WTC11 (cell line): ENCODE measurements at regions not wholly inside any gene's neighbourhood (a gene's known extent, or its start where the extent isn't known, plus 50 kb on each side); places are given as distances from the start of the nearest gene placed in this dataset.

Source experiments
- ATAC-seq: fragments of 200-7000 bp; cut with Tn5 transposase; 2 replicates; pipeline ENCODE4 v1.10.0; 2021; ENCODE audit warnings: mild to moderate bottlenecking, moderate library complexity
- CTCF ChIA-PET: fragments of 300-600 bp; sonication (Branson Sonifier 250); formaldehyde crosslinking; loops from one replicate; lab custom pipeline; 2021; ENCODE audit warnings: antibody characterized with exemption; lab: Charles Lee
- POLR2A ChIA-PET: fragments of 350-600 bp; sonication (Branson Sonifier 250); formaldehyde crosslinking; loops from one replicate; lab custom pipeline; 2021; ENCODE audit warnings: antibody characterized with exemption; lab: Charles Lee
- DNase-seq: peaks from one replicate; pipeline ENCODE4 v3.0.0; 2021; ENCODE audit warnings: low spot score
- H3K27ac Mint-ChIP-seq: 2 replicates; pipeline ENCODE4 v1.8.0; 2021; ENCODE audit warnings: mixed read lengths
- H3K27me3 Mint-ChIP-seq: 2 replicates; pipeline ENCODE4 v1.8.0; 2021; ENCODE audit warnings: low read depth, mild to moderate bottlenecking, moderate library complexity, mixed read lengths
- H3K36me3 Mint-ChIP-seq: 2 replicates; pipeline ENCODE4 v1.8.0; 2021; ENCODE audit warnings: mixed read lengths
- H3K4me1 Mint-ChIP-seq: 2 replicates; pipeline ENCODE4 v1.8.0; 2022; ENCODE audit warnings: mixed read lengths
- H3K4me3 Mint-ChIP-seq: 2 replicates; pipeline ENCODE4 v1.8.0; 2021; ENCODE audit warnings: mild to moderate bottlenecking, moderate library complexity, mixed read lengths
- H3K9me3 Mint-ChIP-seq: 2 replicates; pipeline ENCODE4 v1.8.0; 2021; ENCODE audit warnings: mixed read lengths
- AFF4 ChIP-seq: sonication (generic); formaldehyde crosslinking; IDR thresholded peaks from 2 replicates; pipeline ENCODE4 v1.8.1; 2023; ENCODE audit warnings: mild to moderate bottlenecking, missing genetic modification reagents, borderline replicate concordance
- CBFB ChIP-seq: sonication (generic); formaldehyde crosslinking; IDR thresholded peaks from 2 replicates; pipeline ENCODE4 v1.8.1; 2022; ENCODE audit warnings: mild to moderate bottlenecking, low read depth, missing genetic modification reagents
- CREM ChIP-seq: sonication (generic); formaldehyde crosslinking; IDR thresholded peaks from 2 replicates; pipeline ENCODE4 v1.8.1; 2022; ENCODE audit warnings: mild to moderate bottlenecking, missing genetic modification reagents, moderate library complexity
- CTCF ChIP-seq: fragments of 200-600 bp; IDR thresholded peaks from 2 replicates; pipeline ENCODE4 v1.8.0; 2022; ENCODE audit warnings: antibody characterized with exemption
- EMX1 ChIP-seq: fragments of 250-450 bp; sonication (Bioruptor Pico); IDR thresholded peaks from 2 replicates; pipeline ENCODE4 v1.8.0; 2021; ENCODE audit warnings: mild to moderate bottlenecking
- HMGA2 ChIP-seq: fragments of 250-450 bp; sonication (Bioruptor Pico); IDR thresholded peaks from 2 replicates; pipeline ENCODE4 v1.4.0; 2021; ENCODE audit warnings: mild to moderate bottlenecking, moderate library complexity
- JAZF1 ChIP-seq: fragments of 250-450 bp; sonication (Bioruptor Pico); IDR thresholded peaks from 2 replicates; pipeline ENCODE4 v1.9.0; 2021; ENCODE audit warnings: moderate library complexity, mild to moderate bottlenecking, inconsistent platforms
- JUN ChIP-seq: sonication (generic); formaldehyde crosslinking; IDR thresholded peaks from 2 replicates; pipeline ENCODE4 v1.8.0; 2023; ENCODE audit warnings: mild to moderate bottlenecking, missing genetic modification reagents
- KAT7 ChIP-seq: sonication (generic); formaldehyde crosslinking; IDR thresholded peaks from 2 replicates; pipeline ENCODE4 v1.8.1; 2023; ENCODE audit warnings: missing genetic modification reagents, mild to moderate bottlenecking, borderline replicate concordance
- NR3C1 ChIP-seq: sonication (generic); formaldehyde crosslinking; conservative IDR thresholded peaks from 2 replicates; pipeline ENCODE4 v1.8.1; 2023; ENCODE audit warnings: low read depth, mild to moderate bottlenecking, missing genetic modification reagents
- OVOL2 ChIP-seq: fragments of 250-450 bp; sonication (Bioruptor Pico); IDR thresholded peaks from 2 replicates; pipeline ENCODE4 v1.9.0; 2021; ENCODE audit warnings: mild to moderate bottlenecking, borderline replicate concordance
- RORB ChIP-seq: fragments of 250-450 bp; sonication (Bioruptor Pico); IDR thresholded peaks from 2 replicates; pipeline ENCODE4 v1.9.0; 2021; ENCODE audit warnings: mild to moderate bottlenecking
- SMAD4 ChIP-seq: sonication (generic); formaldehyde crosslinking; IDR thresholded peaks from 2 replicates; pipeline ENCODE4 v1.8.0; 2022; ENCODE audit warnings: mild to moderate bottlenecking, missing genetic modification reagents
- USF2 ChIP-seq: sonication (generic); formaldehyde crosslinking; IDR thresholded peaks from 2 replicates; pipeline ENCODE4 v1.8.1; 2023; ENCODE audit warnings: mild to moderate bottlenecking, missing genetic modification reagents, moderate library complexity
- ZBTB21 ChIP-seq: sonication (generic); formaldehyde crosslinking; IDR thresholded peaks from 2 replicates; pipeline ENCODE4 v1.8.1; 2023; ENCODE audit warnings: mild to moderate bottlenecking, missing genetic modification reagents, borderline replicate concordance
- ZMAT4 ChIP-seq: fragments of 250-450 bp; sonication (Bioruptor Pico); IDR thresholded peaks from 2 replicates; pipeline ENCODE4 v1.9.0; 2021; ENCODE audit warnings: mild to moderate bottlenecking
- ZNF219 ChIP-seq: sonication (generic); formaldehyde crosslinking; IDR thresholded peaks from 2 replicates; pipeline ENCODE4 v1.8.0; 2023; ENCODE audit warnings: missing genetic modification reagents, mild to moderate bottlenecking, borderline replicate concordance
- ZNF263 ChIP-seq: sonication (generic); formaldehyde crosslinking; IDR thresholded peaks from 2 replicates; pipeline ENCODE4 v1.8.1; 2022; ENCODE audit warnings: low read depth, mild to moderate bottlenecking, moderate library complexity, missing genetic modification reagents
- ZNF396 ChIP-seq: fragments of 250-450 bp; sonication (Bioruptor Pico); IDR thresholded peaks from 2 replicates; pipeline ENCODE4 v1.8.0; 2021; ENCODE audit warnings: mild to moderate bottlenecking, moderate library complexity, borderline replicate concordance
- ZSCAN18 ChIP-seq: fragments of 250-450 bp; sonication (Bioruptor Pico); IDR thresholded peaks from 2 replicates; pipeline ENCODE4 v2.1.2; 2022; ENCODE audit warnings: mild to moderate bottlenecking, moderate library complexity
- TF ChIP-seq, protein P1 (sequence below): sonication (generic); formaldehyde crosslinking; conservative IDR thresholded peaks from 2 replicates; pipeline ENCODE4 v1.8.1; 2023; ENCODE audit warnings: mild to moderate bottlenecking, low read depth, missing genetic modification reagents, moderate library complexity
- TF ChIP-seq, protein P2 (sequence below): fragments of 250-450 bp; sonication (Bioruptor Pico); IDR thresholded peaks from 2 replicates; pipeline ENCODE4 v1.8.0; 2021; ENCODE audit warnings: mild to moderate bottlenecking
- TF ChIP-seq, protein P3 (sequence below): fragments of 250-450 bp; sonication (Bioruptor Pico); IDR thresholded peaks from 2 replicates; pipeline ENCODE4 v1.9.0; 2021; ENCODE audit warnings: mild to moderate bottlenecking

GRCh38 chr5:143970159-143970558 lies 158.2 kb downstream of the HMHB1 start (continued):
- TF ChIP-seq, protein P1, sequence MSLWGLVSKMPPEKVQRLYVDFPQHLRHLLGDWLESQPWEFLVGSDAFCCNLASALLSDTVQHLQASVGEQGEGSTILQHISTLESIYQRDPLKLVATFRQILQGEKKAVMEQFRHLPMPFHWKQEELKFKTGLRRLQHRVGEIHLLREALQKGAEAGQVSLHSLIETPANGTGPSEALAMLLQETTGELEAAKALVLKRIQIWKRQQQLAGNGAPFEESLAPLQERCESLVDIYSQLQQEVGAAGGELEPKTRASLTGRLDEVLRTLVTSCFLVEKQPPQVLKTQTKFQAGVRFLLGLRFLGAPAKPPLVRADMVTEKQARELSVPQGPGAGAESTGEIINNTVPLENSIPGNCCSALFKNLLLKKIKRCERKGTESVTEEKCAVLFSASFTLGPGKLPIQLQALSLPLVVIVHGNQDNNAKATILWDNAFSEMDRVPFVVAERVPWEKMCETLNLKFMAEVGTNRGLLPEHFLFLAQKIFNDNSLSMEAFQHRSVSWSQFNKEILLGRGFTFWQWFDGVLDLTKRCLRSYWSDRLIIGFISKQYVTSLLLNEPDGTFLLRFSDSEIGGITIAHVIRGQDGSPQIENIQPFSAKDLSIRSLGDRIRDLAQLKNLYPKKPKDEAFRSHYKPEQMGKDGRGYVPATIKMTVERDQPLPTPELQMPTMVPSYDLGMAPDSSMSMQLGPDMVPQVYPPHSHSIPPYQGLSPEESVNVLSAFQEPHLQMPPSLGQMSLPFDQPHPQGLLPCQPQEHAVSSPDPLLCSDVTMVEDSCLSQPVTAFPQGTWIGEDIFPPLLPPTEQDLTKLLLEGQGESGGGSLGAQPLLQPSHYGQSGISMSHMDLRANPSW: no peak
- TF ChIP-seq JAZF1: no peak
- no peak for TF ChIP-seq CTCF
- no peak for TF ChIP-seq OVOL2 (CRISPR knock-in tag)
- no peak for TF ChIP-seq RORB (CRISPR knock-in tag)
- TF ChIP-seq SMAD4: no peak
- no peak for TF ChIP-seq ZNF396 (CRISPR knock-in tag)

DNA sequence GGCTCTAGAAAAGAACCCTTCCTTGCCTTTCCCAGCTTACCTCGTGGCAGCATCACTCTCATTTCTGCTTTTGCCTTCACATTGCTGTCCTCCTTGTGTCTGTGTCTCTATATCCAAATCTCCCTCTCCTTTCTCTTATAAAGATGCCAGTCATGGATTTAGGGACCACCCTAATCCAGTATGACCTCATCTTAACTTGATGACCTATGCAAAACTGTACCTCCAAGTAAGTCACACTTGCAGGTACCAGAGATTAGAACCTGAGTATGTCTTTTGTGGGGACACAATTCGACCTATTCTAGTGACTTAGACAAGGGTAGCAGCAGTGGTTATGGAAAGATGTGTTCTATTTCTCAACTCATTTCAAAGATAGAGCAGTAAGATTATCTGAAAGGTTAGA lies 160.1 kb downstream of the HMHB1 start:
- Mint-ChIP-seq H3K9me3 (peaks cover 3% of the 10 kb centered on the region; the same call in 1 of the 2 replicates), H3K4me3 (no peak overlapping the region), H3K27me3 (no peaks in the 10 kb centered on the region), H3K36me3 (no peaks in the 10 kb centered on the region), H3K27ac (no peak overlapping the region), H3K4me1 (peaks cover 8% of the 10 kb centered on the region; the same call in 1 of the 2 replicates)
- POLR2A ChIA-PET: no interaction called here
- DNase-seq (no peak), ATAC-seq (no peak)
- CTCF ChIA-PET: no interaction called here
- TF ChIP-seq ZBTB21 (CRISPR knock-in tag) (no peak), CREM (CRISPR knock-in tag) (no peak), JUN (CRISPR knock-in tag) (no peak), ZMAT4 (CRISPR knock-in tag) (no peak), ZSCAN18 (CRISPR knock-in tag) (no peak), ZNF263 (no peak), KAT7 (no peak), CBFB (no peak), AFF4 (CRISPR knock-in tag) (no peak), ZNF219 (CRISPR knock-in tag) (no peak), EMX1 (CRISPR knock-in tag) (no peak), NR3C1 (CRISPR knock-in tag) (no peak), USF2 (no peak), HMGA2 (CRISPR knock-in tag) (no peak)
- TF ChIP-seq, protein P2, sequence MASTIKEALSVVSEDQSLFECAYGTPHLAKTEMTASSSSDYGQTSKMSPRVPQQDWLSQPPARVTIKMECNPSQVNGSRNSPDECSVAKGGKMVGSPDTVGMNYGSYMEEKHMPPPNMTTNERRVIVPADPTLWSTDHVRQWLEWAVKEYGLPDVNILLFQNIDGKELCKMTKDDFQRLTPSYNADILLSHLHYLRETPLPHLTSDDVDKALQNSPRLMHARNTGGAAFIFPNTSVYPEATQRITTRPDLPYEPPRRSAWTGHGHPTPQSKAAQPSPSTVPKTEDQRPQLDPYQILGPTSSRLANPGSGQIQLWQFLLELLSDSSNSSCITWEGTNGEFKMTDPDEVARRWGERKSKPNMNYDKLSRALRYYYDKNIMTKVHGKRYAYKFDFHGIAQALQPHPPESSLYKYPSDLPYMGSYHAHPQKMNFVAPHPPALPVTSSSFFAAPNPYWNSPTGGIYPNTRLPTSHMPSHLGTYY (CRISPR knock-in tag): no peak
- TF ChIP-seq, protein P3, sequence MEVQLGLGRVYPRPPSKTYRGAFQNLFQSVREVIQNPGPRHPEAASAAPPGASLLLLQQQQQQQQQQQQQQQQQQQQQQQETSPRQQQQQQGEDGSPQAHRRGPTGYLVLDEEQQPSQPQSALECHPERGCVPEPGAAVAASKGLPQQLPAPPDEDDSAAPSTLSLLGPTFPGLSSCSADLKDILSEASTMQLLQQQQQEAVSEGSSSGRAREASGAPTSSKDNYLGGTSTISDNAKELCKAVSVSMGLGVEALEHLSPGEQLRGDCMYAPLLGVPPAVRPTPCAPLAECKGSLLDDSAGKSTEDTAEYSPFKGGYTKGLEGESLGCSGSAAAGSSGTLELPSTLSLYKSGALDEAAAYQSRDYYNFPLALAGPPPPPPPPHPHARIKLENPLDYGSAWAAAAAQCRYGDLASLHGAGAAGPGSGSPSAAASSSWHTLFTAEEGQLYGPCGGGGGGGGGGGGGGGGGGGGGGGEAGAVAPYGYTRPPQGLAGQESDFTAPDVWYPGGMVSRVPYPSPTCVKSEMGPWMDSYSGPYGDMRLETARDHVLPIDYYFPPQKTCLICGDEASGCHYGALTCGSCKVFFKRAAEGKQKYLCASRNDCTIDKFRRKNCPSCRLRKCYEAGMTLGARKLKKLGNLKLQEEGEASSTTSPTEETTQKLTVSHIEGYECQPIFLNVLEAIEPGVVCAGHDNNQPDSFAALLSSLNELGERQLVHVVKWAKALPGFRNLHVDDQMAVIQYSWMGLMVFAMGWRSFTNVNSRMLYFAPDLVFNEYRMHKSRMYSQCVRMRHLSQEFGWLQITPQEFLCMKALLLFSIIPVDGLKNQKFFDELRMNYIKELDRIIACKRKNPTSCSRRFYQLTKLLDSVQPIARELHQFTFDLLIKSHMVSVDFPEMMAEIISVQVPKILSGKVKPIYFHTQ (CRISPR knock-in tag): no peak
